RWPE2 (cell line): ENCODE measurements at regions not wholly inside any gene's neighbourhood (a gene's known extent, or its start where the extent isn't known, plus 50 kb on each side); places are given as distances from the start of the nearest gene placed in this dataset.
"Not testable (repeated sequence)": the region's sequence is repeated elsewhere in the genome, so short reads cannot be mapped to it uniquely, and the experiment has no call there.

ENCODE experiments used
- ATAC-seq: fragments of 200-7000 bp; cut with Tn5 transposase; 3 replicates; pipeline ENCODE4 v1.9.1; 2021; ENCODE audit warnings: low read depth
- DNase-seq: peaks from one replicate; pipeline ENCODE4 v3.0.0-alpha.2; 2020; ENCODE audit warnings: low spot score
- H3K27ac ChIP-seq: fragments of 450-650 bp; 2 replicates; pipeline ENCODE4 v1.5.1; 2017; ENCODE audit warnings: mild to moderate bottlenecking; ENCODE audit not compliant: poor library complexity, severe bottlenecking
- H3K27me3 ChIP-seq: fragments of 250-450 bp; sonication (Bioruptor Pico); 2 replicates; pipeline ENCODE4 v1.5.1; 2021; ENCODE audit warnings: mild to moderate bottlenecking, moderate library complexity; ENCODE audit not compliant: insufficient read depth, poor library complexity, severe bottlenecking
- H3K36me3 ChIP-seq: fragments of 250-450 bp; sonication (Bioruptor Pico); 2 replicates; pipeline ENCODE4 v1.5.1; 2020; ENCODE audit warnings: low read depth, mild to moderate bottlenecking, moderate library complexity
- H3K4me1 ChIP-seq: fragments of 250-450 bp; sonication (Bioruptor Pico); 2 replicates; pipeline ENCODE4 v1.5.1; 2021; ENCODE audit warnings: mild to moderate bottlenecking, moderate library complexity; ENCODE audit not compliant: insufficient read depth, poor library complexity, severe bottlenecking
- H3K4me3 ChIP-seq: fragments of 250-450 bp; sonication (Bioruptor Pico); 2 replicates; pipeline ENCODE4 v1.5.1; 2021; ENCODE audit warnings: mild to moderate bottlenecking, moderate library complexity; ENCODE audit not compliant: severe bottlenecking
- H3K9me3 ChIP-seq: fragments of 250-450 bp; sonication (Bioruptor Pico); 2 replicates; pipeline ENCODE4 v1.5.1; 2021; ENCODE audit warnings: mild to moderate bottlenecking, moderate library complexity; ENCODE audit not compliant: severe bottlenecking
- CTCF ChIP-seq: fragments of 450-650 bp; IDR thresholded peaks from one replicate; pipeline ENCODE4 v1.5.1; 2017; ENCODE audit warnings: mild to moderate bottlenecking, moderate library complexity; ENCODE audit not compliant: poor library complexity, severe bottlenecking

GRCh38 chr6:144667532-144668503, 382.7 kb downstream of the UTRN start:
- Histone ChIP-seq H3K27me3 (no peaks in the 10 kb centered on the region), H3K4me3 (no peak overlapping the region), H3K9me3 (no peaks in the 10 kb centered on the region), H3K36me3 (no peaks in the 10 kb centered on the region; the same call in 1 of the 2 replicates), H3K4me1 (peaks cover 3% of the 10 kb centered on the region), H3K27ac (no peak overlapping the region)
- DNase-seq (no peak), ATAC-seq (no peak)
- no peak for TF ChIP-seq CTCF

- H3K4me3 ChIP-seq, H3K27me3 ChIP-seq, DNase-seq, H3K27ac ChIP-seq, H3K9me3 ChIP-seq, ATAC-seq, H3K36me3 ChIP-seq, H3K4me1 ChIP-seq: not testable (repeated sequence)
These were observed 385.1 kb downstream of the UTRN start for GRCh38 chr6:144670259-144670658.

GRCh38 chr6:144673807-144674206, 388.7 kb downstream of the UTRN start:
- Histone ChIP-seq H3K9me3 (peaks cover 9% of the 10 kb centered on the region), H3K27ac (no peak overlapping the region), H3K27me3 (no peaks in the 10 kb centered on the region), H3K4me1 (no peaks in the 10 kb centered on the region), H3K4me3 (no peak overlapping the region), H3K36me3 (no peaks in the 10 kb centered on the region)
- no peak for TF ChIP-seq CTCF
- DNase-seq, result no peak
- no peak for ATAC-seq

- no peaks in the 10 kb centered on the region for H3K4me1 ChIP-seq
- TF ChIP-seq CTCF, result no peak
- H3K27me3 ChIP-seq, result no peaks in the 10 kb centered on the region
- H3K4me3 ChIP-seq, result no peak overlapping the region
- no peak overlapping the region for H3K27ac ChIP-seq
- peaks cover 9% of the 10 kb centered on the region for H3K9me3 ChIP-seq
- peak; percentile 79 for ATAC-seq
- H3K36me3 ChIP-seq, result no peaks in the 10 kb centered on the region
- no peak for DNase-seq
These were observed 390.2 kb downstream of the UTRN start for GRCh38 chr6:144675231-144675861.

- H3K27ac ChIP-seq, H3K9me3 ChIP-seq, ATAC-seq, H3K27me3 ChIP-seq, DNase-seq, H3K36me3 ChIP-seq, H3K4me1 ChIP-seq, H3K4me3 ChIP-seq: not testable (repeated sequence)
These were observed 391.2 kb downstream of the UTRN start for GRCh38 chr6:144676310-144676709.

GRCh38 chr6:144677263-144677662, 392.1 kb downstream of the UTRN start:
- H3K36me3 ChIP-seq, DNase-seq, H3K4me3 ChIP-seq, H3K9me3 ChIP-seq, H3K27ac ChIP-seq, H3K4me1 ChIP-seq, H3K27me3 ChIP-seq, ATAC-seq: not testable (repeated sequence)
